GM12801 (cell line): ENCODE measurements at regions not wholly inside any gene's neighbourhood (a gene's known extent, or its start where the extent isn't known, plus 50 kb on each side); places are given as distances from the start of the nearest gene placed in this dataset.

ENCODE experiments used
- TF ChIP-seq, protein P1 (sequence below): IDR thresholded peaks from one replicate; pipeline ENCODE4 v1.5.1; 2011; ENCODE audit warnings: control low read depth; ENCODE audit not compliant: insufficient read length; ENCODE audit errors: extremely low read depth

DNA sequence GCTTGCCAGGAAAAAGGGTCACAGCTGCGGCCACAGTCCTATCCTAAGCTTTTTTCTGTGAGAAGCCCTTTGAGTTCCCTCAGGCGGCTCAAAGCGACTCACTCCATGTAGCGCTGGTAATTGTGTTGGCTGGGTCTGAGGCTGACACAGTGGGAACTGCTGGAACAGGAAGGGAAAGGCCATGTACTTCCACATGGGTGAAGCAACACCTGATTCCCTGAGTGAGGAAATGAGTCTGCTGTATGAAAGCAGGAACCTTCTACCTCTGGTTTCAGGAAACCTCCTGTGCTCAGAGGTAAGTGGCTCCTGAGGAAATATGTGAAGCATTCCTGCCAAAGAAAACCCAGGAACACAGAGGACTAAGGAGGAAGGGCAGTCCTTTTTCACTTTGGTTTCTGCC lies 734.6 kb upstream of the SORCS1 start:
- TF ChIP-seq, protein P1, sequence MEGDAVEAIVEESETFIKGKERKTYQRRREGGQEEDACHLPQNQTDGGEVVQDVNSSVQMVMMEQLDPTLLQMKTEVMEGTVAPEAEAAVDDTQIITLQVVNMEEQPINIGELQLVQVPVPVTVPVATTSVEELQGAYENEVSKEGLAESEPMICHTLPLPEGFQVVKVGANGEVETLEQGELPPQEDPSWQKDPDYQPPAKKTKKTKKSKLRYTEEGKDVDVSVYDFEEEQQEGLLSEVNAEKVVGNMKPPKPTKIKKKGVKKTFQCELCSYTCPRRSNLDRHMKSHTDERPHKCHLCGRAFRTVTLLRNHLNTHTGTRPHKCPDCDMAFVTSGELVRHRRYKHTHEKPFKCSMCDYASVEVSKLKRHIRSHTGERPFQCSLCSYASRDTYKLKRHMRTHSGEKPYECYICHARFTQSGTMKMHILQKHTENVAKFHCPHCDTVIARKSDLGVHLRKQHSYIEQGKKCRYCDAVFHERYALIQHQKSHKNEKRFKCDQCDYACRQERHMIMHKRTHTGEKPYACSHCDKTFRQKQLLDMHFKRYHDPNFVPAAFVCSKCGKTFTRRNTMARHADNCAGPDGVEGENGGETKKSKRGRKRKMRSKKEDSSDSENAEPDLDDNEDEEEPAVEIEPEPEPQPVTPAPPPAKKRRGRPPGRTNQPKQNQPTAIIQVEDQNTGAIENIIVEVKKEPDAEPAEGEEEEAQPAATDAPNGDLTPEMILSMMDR, result no peak

DNA sequence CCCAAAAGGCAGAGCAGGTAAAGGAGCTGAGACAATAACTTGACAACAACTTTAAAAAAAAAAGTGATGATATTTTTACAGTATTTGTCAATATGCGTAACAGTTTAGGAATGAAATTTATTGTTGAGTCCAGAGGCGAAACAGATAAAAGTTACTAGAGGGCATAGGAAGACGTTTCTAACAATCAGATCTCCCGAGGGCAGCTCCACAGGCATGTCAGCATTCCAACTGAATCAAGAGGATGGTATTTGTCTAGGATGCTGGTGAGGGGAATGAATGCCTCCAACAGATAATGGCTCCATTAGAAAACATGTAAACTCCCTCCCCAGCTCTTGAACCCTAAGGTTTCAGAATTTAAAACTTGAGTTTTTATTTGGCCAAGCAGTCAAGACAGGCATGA lies 733.9 kb upstream of the SORCS1 start:
- TF ChIP-seq, protein P1, result no peak

DNA sequence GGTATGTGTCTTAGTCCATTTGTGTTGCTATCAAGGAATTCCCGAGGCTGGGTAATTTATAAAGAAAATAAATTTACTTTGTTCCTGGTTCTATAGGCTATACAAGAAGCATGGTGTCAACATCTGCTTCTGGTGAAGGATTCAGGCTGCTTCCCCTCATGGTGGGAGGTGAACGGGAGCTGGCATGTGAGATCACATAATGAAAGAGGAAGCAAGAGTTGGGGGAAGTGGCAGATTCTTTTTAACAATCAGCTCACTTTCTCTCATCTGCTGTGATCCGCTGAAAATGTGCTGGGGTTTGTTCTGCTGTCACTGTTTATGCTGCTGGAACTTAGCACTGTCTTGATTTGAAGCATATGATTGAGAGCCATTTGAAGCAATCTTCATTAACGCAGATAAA lies 730.0 kb upstream of the SORCS1 start:
- TF ChIP-seq, protein P1, result no peak

DNA sequence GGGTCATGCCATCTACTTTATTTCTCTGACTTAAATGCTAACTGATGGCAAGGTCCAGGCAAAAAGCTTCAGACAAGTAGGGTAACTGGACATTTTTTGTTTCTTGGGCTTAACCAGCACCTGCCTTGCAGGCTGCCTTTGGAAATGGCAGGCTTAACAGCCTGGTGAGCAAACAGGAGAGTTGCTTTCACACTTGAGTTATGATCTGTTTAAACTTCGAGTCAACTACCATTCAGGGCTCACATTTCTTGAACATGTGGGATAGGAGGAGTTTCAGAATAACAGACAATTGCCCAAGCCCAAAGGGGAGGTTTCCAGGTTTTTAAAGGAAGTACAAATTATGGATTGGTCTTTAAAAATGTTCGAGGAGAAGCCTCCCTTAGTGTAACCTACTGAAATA lies 724.6 kb upstream of the SORCS1 start:
- TF ChIP-seq, protein P1, result no peak

DNA sequence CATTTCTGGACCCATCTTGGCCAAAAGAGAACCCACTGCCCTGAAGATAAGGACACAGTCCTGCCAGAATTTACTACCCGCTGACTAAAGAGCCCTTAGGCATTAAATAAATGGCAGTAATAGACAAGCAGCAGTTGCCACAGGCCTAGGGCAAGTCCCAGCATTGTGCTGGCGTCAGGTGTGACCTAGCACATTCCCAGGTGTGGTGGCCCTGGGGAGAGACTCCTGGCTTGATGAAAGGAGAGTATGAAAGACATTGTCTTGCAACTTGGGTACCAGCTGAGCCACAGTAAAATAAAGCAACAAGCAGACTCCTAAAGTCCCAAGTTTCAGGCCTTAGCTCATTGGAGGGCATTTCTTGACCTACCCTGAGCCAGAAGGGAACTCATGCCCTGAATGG lies 715.7 kb upstream of the SORCS1 start:
- TF ChIP-seq, protein P1, result no peak

DNA sequence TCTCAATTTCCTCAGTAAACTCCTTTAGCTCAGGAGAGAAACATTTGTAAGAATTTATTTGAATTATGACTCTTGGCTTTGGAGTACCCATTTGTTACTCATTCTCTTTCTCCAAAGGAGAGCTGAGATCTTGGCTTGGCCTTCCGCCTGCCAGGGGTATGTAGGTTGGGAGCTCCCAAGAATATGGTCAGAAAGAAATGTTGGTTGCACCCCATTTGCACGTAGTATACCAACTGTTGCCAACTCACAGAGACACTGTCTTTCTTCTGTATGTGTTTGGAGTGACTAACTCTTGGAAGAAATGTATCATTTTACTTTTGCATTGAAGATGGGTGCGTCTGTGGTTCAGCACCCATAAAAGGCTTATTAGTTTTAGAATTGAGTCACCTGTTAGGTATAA lies 708.5 kb upstream of the SORCS1 start:
- TF ChIP-seq, protein P1, result no peak

DNA sequence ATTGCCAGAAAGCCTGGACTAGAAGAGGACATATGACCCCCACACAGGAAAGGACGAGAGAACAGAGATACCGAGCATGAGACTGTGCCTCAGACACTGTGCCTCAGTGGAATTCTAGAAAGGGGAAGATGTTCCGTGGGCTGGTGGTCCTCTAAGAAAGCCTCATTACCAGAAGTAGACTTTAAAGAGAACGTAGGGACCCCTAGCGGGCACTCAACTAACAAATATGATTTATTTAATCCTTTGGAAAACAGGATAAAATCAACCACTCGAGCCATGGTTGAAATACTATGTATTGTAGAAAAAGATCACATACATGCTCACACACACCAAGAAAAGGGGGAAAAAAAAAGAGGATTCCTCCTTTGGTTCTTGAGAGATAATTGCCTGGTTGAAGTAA lies 701.2 kb upstream of the SORCS1 start:
- TF ChIP-seq, protein P1, result no peak

DNA sequence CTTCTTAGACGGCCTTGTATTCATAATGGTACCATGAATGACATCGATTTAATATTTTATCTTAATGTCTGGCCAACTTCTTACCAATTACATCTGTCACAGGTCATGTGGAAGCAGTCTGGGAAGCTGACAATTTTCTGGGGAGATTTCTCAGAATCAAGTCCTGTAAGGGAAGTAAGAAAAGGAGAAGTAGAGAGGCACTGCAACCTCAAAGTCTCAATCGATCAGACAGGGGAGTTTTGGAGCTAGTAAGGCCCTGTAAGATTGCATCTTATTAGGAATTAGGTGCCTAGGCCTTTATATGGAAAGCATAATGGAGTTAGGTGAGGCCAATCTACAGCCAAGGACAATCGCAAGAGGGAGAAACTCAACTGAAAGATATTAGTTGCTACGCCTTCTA lies 694.6 kb upstream of the SORCS1 start:
- TF ChIP-seq, protein P1, result no peak
